Fibroblast of the aortic adventitia (primary cell): ENCODE measurements at regions not wholly inside any gene's neighbourhood (a gene's known extent, or its start where the extent isn't known, plus 50 kb on each side); places are given as distances from the start of the nearest gene placed in this dataset.

Source experiments
- DNase-seq: peaks from one replicate; pipeline ENCODE4 v3.0.0-alpha.2; 2010; ENCODE audit warnings: low read depth
- H3K4me3 ChIP-seq: 2 replicates; pipeline ENCODE4 v1.5.1; 2011; ENCODE audit warnings: low read depth, mild to moderate bottlenecking, control low read depth, low read length, moderate library complexity
- CTCF ChIP-seq: IDR thresholded peaks from 2 replicates; pipeline ENCODE4 v1.5.1; 2011; ENCODE audit warnings: mild to moderate bottlenecking, low read length, control low read depth, inconsistent platforms; ENCODE audit not compliant: insufficient read depth

- DNase-seq = no peak
- TF ChIP-seq CTCF = no peak
- H3K4me3 ChIP-seq = no peak overlapping the region
These were observed 105.5 kb upstream of the SFSWAP start for GRCh38 chr12:131605304-131605829.

- H3K4me3 ChIP-seq = no peak overlapping the region
- TF ChIP-seq CTCF = no peak
- DNase-seq = no peak
These were observed 104.5 kb upstream of the SFSWAP start for GRCh38 chr12:131606218-131606901.

GRCh38 chr12:131607658-131608447 lies 103.0 kb upstream of the SFSWAP start:
- no peak overlapping the region for H3K4me3 ChIP-seq
- TF ChIP-seq CTCF = no peak
- DNase-seq = no peak

- TF ChIP-seq CTCF = peak; percentile 81
- DNase-seq = peak; percentile 38
These were observed 101.9 kb upstream of the SFSWAP start for GRCh38 chr12:131608740-131609690.

GRCh38 chr12:131609762-131610161 lies 101.1 kb upstream of the SFSWAP start:
- H3K4me3 ChIP-seq = no peak overlapping the region
- no peak for TF ChIP-seq CTCF
- no peak for DNase-seq

More at GRCh38 chr12:131608740-131609690, 101.9 kb upstream of the SFSWAP start:
- no peak overlapping the region for H3K4me3 ChIP-seq

GRCh38 chr12:131610181-131610580 lies 100.7 kb upstream of the SFSWAP start:
- no peak for TF ChIP-seq CTCF
- no peak for DNase-seq

More at GRCh38 chr12:131610181-131610580, 100.7 kb upstream of the SFSWAP start:
- no peak overlapping the region for H3K4me3 ChIP-seq
